Astrocyte (in vitro differentiated cells and primary cell): ENCODE measurements at regions not wholly inside any gene's neighbourhood (a gene's known extent, or its start where the extent isn't known, plus 50 kb on each side); places are given as distances from the start of the nearest gene placed in this dataset.

Source experiments
- EZH2 ChIP-seq: IDR thresholded peaks from 2 replicates; pipeline ENCODE4 v1.6.1; 2012; ENCODE audit warnings: mild to moderate bottlenecking, low read length, inconsistent platforms; ENCODE audit not compliant: insufficient read depth
- TF ChIP-seq, protein P1 (sequence below): IDR thresholded peaks from 2 replicates; pipeline ENCODE4 v1.5.1; 2011; ENCODE audit warnings: low read depth, mild to moderate bottlenecking, inconsistent platforms, low read length, moderate library complexity; ENCODE audit not compliant: insufficient read depth

DNA sequence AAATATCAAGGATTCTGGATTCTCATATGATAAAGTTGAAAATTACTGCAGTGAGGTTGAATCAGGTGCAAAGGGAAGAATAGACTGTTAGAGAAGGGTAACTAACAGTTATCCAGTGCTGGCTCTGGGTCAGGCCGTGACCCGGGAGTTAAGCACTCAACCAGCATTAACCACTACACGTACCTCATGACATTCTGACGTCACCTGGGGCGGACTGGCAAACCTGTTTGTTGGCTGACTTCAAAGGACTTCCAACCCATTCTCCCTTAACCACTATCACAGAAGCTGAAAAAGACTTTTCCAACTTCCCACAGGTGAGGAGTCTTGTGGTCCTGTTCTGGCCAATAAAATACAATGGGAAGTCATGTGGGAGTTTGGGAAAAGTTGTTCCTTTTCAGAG lies 268.9 kb downstream of the ENC1 start:
- TF ChIP-seq, protein P1, sequence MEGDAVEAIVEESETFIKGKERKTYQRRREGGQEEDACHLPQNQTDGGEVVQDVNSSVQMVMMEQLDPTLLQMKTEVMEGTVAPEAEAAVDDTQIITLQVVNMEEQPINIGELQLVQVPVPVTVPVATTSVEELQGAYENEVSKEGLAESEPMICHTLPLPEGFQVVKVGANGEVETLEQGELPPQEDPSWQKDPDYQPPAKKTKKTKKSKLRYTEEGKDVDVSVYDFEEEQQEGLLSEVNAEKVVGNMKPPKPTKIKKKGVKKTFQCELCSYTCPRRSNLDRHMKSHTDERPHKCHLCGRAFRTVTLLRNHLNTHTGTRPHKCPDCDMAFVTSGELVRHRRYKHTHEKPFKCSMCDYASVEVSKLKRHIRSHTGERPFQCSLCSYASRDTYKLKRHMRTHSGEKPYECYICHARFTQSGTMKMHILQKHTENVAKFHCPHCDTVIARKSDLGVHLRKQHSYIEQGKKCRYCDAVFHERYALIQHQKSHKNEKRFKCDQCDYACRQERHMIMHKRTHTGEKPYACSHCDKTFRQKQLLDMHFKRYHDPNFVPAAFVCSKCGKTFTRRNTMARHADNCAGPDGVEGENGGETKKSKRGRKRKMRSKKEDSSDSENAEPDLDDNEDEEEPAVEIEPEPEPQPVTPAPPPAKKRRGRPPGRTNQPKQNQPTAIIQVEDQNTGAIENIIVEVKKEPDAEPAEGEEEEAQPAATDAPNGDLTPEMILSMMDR: no peak
- no peak for TF ChIP-seq EZH2
